CD4-positive, alpha-beta T cell (primary cell): ENCODE measurements at regions not wholly inside any gene's neighbourhood (a gene's known extent, or its start where the extent isn't known, plus 50 kb on each side); places are given as distances from the start of the nearest gene placed in this dataset.

Source experiments
- ATAC-seq: fragments of 200-7000 bp; cut with Tn5 transposase; one replicate; pipeline ENCODE4 v1.10.0; 2022; ENCODE audit warnings: mild to moderate bottlenecking; ENCODE audit not compliant: poor library complexity
- CTCF ChIA-PET: fragments of 350-600 bp; sonication (Branson Sonifier 250); formaldehyde crosslinking; loops from one replicate; lab custom pipeline; 2021; ENCODE audit warnings: antibody characterized with exemption, inconsistent platforms; lab: Charles Lee
- POLR2A ChIA-PET: fragments of 350-600 bp; sonication (Branson Sonifier 250); formaldehyde crosslinking; loops from one replicate; lab custom pipeline; 2021; ENCODE audit warnings: antibody characterized with exemption, inconsistent platforms; lab: Charles Lee
- DNase-seq, 14 experiments: peaks; one replicate each; pipeline ENCODE4 v3.0.0-alpha.2; 2013 to 2020; ENCODE audit warnings: mixed read lengths in 2 of 14
- H3K27ac ChIP-seq, 2 donors: one replicate each; pipeline versions ENCODE4 v1.5.1 to v1.7.0; 2013; ENCODE audit warnings: low read length in 2 of 2, low read depth in 1 of 2, mild to moderate bottlenecking in 1 of 2
- H3K27me3 ChIP-seq, 2 experiments: 1 replicate in 1 of 2; 2 replicates in 1 of 2; pipeline versions ENCODE4 v1.6.1 to v1.7.0; 2013; ENCODE audit warnings: low read length in 2 of 2, control low read depth in 1 of 2, mild to moderate bottlenecking in 1 of 2, moderate library complexity in 1 of 2; ENCODE audit not compliant: insufficient read depth in 2 of 2, control insufficient read depth in 1 of 2
- H3K36me3 ChIP-seq: one replicate; pipeline ENCODE4 v1.6.1; 2013; ENCODE audit warnings: low read length, control low read depth; ENCODE audit not compliant: insufficient read depth
- H3K4me1 ChIP-seq: one replicate; pipeline ENCODE4 v1.6.1; 2013; ENCODE audit warnings: low read length, control low read depth; ENCODE audit not compliant: insufficient read depth
- H3K4me3 ChIP-seq: one replicate; pipeline ENCODE4 v1.5.1; 2013; ENCODE audit warnings: mild to moderate bottlenecking, low read length, moderate library complexity
- H3K9me3 ChIP-seq, 2 experiments: 1 replicate in 1 of 2; 2 replicates in 1 of 2; pipeline versions ENCODE4 v1.6.1 to v1.7.0; 2013; ENCODE audit warnings: low read length in 2 of 2, mild to moderate bottlenecking in 2 of 2, control low read depth in 1 of 2, moderate library complexity in 1 of 2; ENCODE audit not compliant: control insufficient read depth in 1 of 2, insufficient read depth in 1 of 2
- H3K27ac Mint-ChIP-seq: one replicate; pipeline ENCODE4 v1.8.0; 2020; ENCODE audit warnings: mixed read lengths
- H3K27me3 Mint-ChIP-seq: one replicate; pipeline ENCODE4 v1.8.0; 2021; ENCODE audit warnings: mixed read lengths
- H3K36me3 Mint-ChIP-seq: one replicate; pipeline ENCODE4 v1.8.0; 2021; ENCODE audit warnings: low read depth, mixed read lengths
- H3K4me1 Mint-ChIP-seq: one replicate; pipeline ENCODE4 v1.8.0; 2021; ENCODE audit warnings: low read depth, mixed read lengths
- H3K4me3 Mint-ChIP-seq: one replicate; pipeline ENCODE4 v1.8.0; 2020; ENCODE audit warnings: mild to moderate bottlenecking, mixed read lengths
- H3K9me3 Mint-ChIP-seq: one replicate; pipeline ENCODE4 v1.8.0; 2020; ENCODE audit warnings: mixed read lengths
- CTCF ChIP-seq: fragments of 200-600 bp; IDR thresholded peaks from one replicate; pipeline ENCODE4 v1.8.0; 2022; ENCODE audit warnings: antibody characterized with exemption, mild to moderate bottlenecking
- intact Hi-C, 2 experiments: fragments of 100-400 bp; cut with DNase I in 1 of 2; cut with micrococcal nuclease in 1 of 2; formaldehyde crosslinking; loops; one replicate each; pipeline versions ENCODE4 v1.15.1 to v1.9.0; 2023 to 2025; cut with DNase I, micrococcal nuclease

GRCh38 chr2:188848887-188849435 is 125.2 kb upstream of the COL3A1 start:
- Mint-ChIP-seq H3K9me3 (peaks cover 6% of the 10 kb centered on the region), H3K4me3 (no peak overlapping the region), H3K27ac (no peak overlapping the region), H3K4me1 (no peaks in the 10 kb centered on the region), H3K36me3 (no peaks in the 10 kb centered on the region), H3K27me3 (no peaks in the 10 kb centered on the region)
- H3K4me3 ChIP-seq: no peak overlapping the region
- POLR2A ChIA-PET: no interaction called here
- intact Hi-C loops: no loop called here
- ATAC-seq (no peak), DNase-seq (no peak)
- CTCF ChIA-PET: no interaction called here
- H3K27ac ChIP-seq: no peak overlapping the region
- H3K36me3 ChIP-seq: no peaks in the 10 kb centered on the region
- no peaks in the 10 kb centered on the region for H3K27me3 ChIP-seq
- no peaks in the 10 kb centered on the region for H3K4me1 ChIP-seq
- peaks cover 0 to 4% of the 10 kb centered on the region in 2 experiments for H3K9me3 ChIP-seq
- TF ChIP-seq CTCF: no peak

GRCh38 chr2:188850786-188851185 is 123.4 kb upstream of the COL3A1 start:
- H3K4me1 ChIP-seq: no peaks in the 10 kb centered on the region
- CTCF ChIA-PET: no interaction called here
- ATAC-seq: no peak

GRCh38 chr2:188851311-188851710 is 122.9 kb upstream of the COL3A1 start:
- ChIA-PET CTCF (no interaction called here), POLR2A (no interaction called here)
- H3K4me3 Mint-ChIP-seq: no peak overlapping the region
- Histone ChIP-seq H3K27ac (no peak overlapping the region), H3K36me3 (no peaks in the 10 kb centered on the region), H3K27me3 (no peaks in the 10 kb centered on the region), H3K4me1 (no peaks in the 10 kb centered on the region), H3K9me3 (peaks cover 0 to 4% of the 10 kb centered on the region in 2 experiments), H3K4me3 (no peak overlapping the region)
- no peaks in the 10 kb centered on the region for H3K36me3 Mint-ChIP-seq
- TF ChIP-seq CTCF: no peak
- H3K9me3 Mint-ChIP-seq: peaks cover 4% of the 10 kb centered on the region
- no peaks in the 10 kb centered on the region for H3K4me1 Mint-ChIP-seq
- ATAC-seq: no peak
- intact Hi-C loops: no loop called here
- H3K27me3 Mint-ChIP-seq: no peaks in the 10 kb centered on the region
- DNase-seq: no peak
- H3K27ac Mint-ChIP-seq: no peak overlapping the region

More at GRCh38 chr2:188850786-188851185, 123.4 kb upstream of the COL3A1 start:
- no peak for TF ChIP-seq CTCF
- Histone ChIP-seq H3K27me3 (no peaks in the 10 kb centered on the region), H3K36me3 (no peaks in the 10 kb centered on the region), H3K27ac (no peak overlapping the region), H3K4me3 (no peak overlapping the region), H3K9me3 (peaks cover 0 to 4% of the 10 kb centered on the region in 2 experiments)
- H3K4me1 Mint-ChIP-seq: no peaks in the 10 kb centered on the region
- no peaks in the 10 kb centered on the region for H3K36me3 Mint-ChIP-seq
- intact Hi-C loops: no loop called here
- no peak overlapping the region for H3K4me3 Mint-ChIP-seq
- H3K27ac Mint-ChIP-seq: no peak overlapping the region
- no peak for DNase-seq
- peaks cover 4% of the 10 kb centered on the region for H3K9me3 Mint-ChIP-seq
- H3K27me3 Mint-ChIP-seq: no peaks in the 10 kb centered on the region
- POLR2A ChIA-PET: no interaction called here
